Loucy (cell line): ENCODE measurements at regions not wholly inside any gene's neighbourhood (a gene's known extent, or its start where the extent isn't known, plus 50 kb on each side); places are given as distances from the start of the nearest gene placed in this dataset.

Experiments
- H2AFZ ChIP-seq: fragments of 200-600 bp; sonication (generic); 2 replicates; pipeline ENCODE4 v1.6.0; 2016; ENCODE audit warnings: antibody characterized with exemption, mild to moderate bottlenecking, low read length, moderate library complexity
- H3F3A ChIP-seq: fragments of 200-600 bp; 2 replicates; pipeline ENCODE4 v1.6.0; 2016; ENCODE audit warnings: antibody characterized with exemption, low read depth, mild to moderate bottlenecking
- H3K27me3 ChIP-seq: fragments of 200-600 bp; sonication (generic); 2 replicates; pipeline ENCODE4 v1.6.1; 2014; ENCODE audit warnings: low read length, mild to moderate bottlenecking; ENCODE audit not compliant: insufficient read depth, poor library complexity, severe bottlenecking
- H3K36me3 ChIP-seq: fragments of 200-600 bp; sonication (generic); 2 replicates; pipeline ENCODE4 v1.6.1; 2016; ENCODE audit warnings: low read length; ENCODE audit not compliant: insufficient read depth
- H3K4me1 ChIP-seq: fragments of 200-600 bp; sonication (generic); 2 replicates; pipeline ENCODE4 v1.5.1; 2014; ENCODE audit warnings: low read length, mild to moderate bottlenecking; ENCODE audit not compliant: insufficient read depth, poor library complexity, severe bottlenecking
- H3K4me2 ChIP-seq: fragments of 200-600 bp; sonication (generic); 2 replicates; pipeline ENCODE4 v1.6.0; 2014; ENCODE audit warnings: antibody characterized with exemption, low read length, low read depth, mild to moderate bottlenecking; ENCODE audit not compliant: poor library complexity, severe bottlenecking
- H3K4me3 ChIP-seq: fragments of 200-600 bp; sonication (generic); 2 replicates; pipeline ENCODE4 v1.5.1; 2014; ENCODE audit warnings: low read length, mild to moderate bottlenecking, mixed read lengths; ENCODE audit not compliant: poor library complexity, severe bottlenecking
- H3K79me2 ChIP-seq: fragments of 200-600 bp; sonication (generic); 2 replicates; pipeline ENCODE4 v1.6.1; 2014; ENCODE audit warnings: low read length; ENCODE audit not compliant: insufficient read depth
- H3K9ac ChIP-seq: fragments of 200-600 bp; sonication (generic); 2 replicates; pipeline ENCODE4 v1.6.0; 2014; ENCODE audit warnings: mild to moderate bottlenecking, low read depth, low read length, moderate library complexity; ENCODE audit not compliant: poor library complexity, severe bottlenecking
- H3K9me2 ChIP-seq: fragments of 200-600 bp; sonication (generic); replicated peaks from 2 replicates; pipeline ENCODE4 v1.6.1; 2016; ENCODE audit warnings: low read depth, low read length, mixed read lengths
- H3K9me3 ChIP-seq: fragments of 200-600 bp; sonication (generic); 2 replicates; pipeline ENCODE4 v1.6.1; 2014; ENCODE audit warnings: mild to moderate bottlenecking, antibody characterized with exemption, low read length, low read depth; ENCODE audit not compliant: insufficient read depth
- H4K20me1 ChIP-seq: fragments of 200-600 bp; sonication (generic); 2 replicates; pipeline ENCODE4 v1.6.0; 2014; ENCODE audit warnings: antibody characterized with exemption, low read length, mild to moderate bottlenecking; ENCODE audit not compliant: insufficient read depth, poor library complexity, severe bottlenecking
- EZH2phosphoT487 ChIP-seq: fragments of 200-600 bp; IDR thresholded peaks from 2 replicates; pipeline ENCODE4 v1.6.1; 2018; ENCODE audit warnings: antibody characterized with exemption, mild to moderate bottlenecking, moderate library complexity, borderline replicate concordance
- TF ChIP-seq, protein P1 (sequence below): fragments of 200-600 bp; sonication (generic); conservative IDR thresholded peaks from 2 replicates; pipeline ENCODE4 v1.5.1; 2014; ENCODE audit warnings: mild to moderate bottlenecking, antibody characterized with exemption, low read length

DNA sequence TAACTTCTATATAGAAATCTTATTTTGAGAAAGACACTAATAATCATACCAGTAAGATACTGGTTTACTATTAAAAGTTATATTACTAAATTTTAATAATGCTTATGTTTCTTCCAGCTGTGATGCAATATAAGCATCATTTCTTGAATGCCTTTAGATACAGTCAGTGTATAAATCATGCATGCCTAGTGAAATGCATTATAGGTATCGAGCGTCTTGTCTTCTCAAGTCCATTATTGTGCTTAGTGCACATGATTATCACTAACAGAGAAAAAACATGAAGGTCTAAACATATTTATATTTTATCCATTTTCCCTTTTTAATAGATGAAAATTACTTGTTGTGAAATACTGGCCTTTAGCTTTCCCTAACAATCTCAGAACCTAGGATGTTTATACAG lies 1021.5 kb upstream of the AGA start:
- Histone ChIP-seq H3F3A (no peaks in the 10 kb centered on the region), H2AFZ (no peak overlapping the region), H3K9me2 (0 out of 2 replicates have a peak, but pooled peaks cover 3% of the 10 kb centered on the region), H4K20me1 (no peaks in the 10 kb centered on the region), H3K79me2 (no peaks in the 10 kb centered on the region), H3K4me3 (no peak overlapping the region), H3K4me1 (no peaks in the 10 kb centered on the region), H3K9me3 (peaks cover 5% of the 10 kb centered on the region; the same call in 1 of the 2 replicates), H3K9ac (no peak overlapping the region), H3K27me3 (no peaks in the 10 kb centered on the region), H3K36me3 (no peaks in the 10 kb centered on the region), H3K4me2 (no peak overlapping the region)
- TF ChIP-seq, protein P1, sequence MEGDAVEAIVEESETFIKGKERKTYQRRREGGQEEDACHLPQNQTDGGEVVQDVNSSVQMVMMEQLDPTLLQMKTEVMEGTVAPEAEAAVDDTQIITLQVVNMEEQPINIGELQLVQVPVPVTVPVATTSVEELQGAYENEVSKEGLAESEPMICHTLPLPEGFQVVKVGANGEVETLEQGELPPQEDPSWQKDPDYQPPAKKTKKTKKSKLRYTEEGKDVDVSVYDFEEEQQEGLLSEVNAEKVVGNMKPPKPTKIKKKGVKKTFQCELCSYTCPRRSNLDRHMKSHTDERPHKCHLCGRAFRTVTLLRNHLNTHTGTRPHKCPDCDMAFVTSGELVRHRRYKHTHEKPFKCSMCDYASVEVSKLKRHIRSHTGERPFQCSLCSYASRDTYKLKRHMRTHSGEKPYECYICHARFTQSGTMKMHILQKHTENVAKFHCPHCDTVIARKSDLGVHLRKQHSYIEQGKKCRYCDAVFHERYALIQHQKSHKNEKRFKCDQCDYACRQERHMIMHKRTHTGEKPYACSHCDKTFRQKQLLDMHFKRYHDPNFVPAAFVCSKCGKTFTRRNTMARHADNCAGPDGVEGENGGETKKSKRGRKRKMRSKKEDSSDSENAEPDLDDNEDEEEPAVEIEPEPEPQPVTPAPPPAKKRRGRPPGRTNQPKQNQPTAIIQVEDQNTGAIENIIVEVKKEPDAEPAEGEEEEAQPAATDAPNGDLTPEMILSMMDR = no peak
- TF ChIP-seq EZH2phosphoT487 = no peak

DNA sequence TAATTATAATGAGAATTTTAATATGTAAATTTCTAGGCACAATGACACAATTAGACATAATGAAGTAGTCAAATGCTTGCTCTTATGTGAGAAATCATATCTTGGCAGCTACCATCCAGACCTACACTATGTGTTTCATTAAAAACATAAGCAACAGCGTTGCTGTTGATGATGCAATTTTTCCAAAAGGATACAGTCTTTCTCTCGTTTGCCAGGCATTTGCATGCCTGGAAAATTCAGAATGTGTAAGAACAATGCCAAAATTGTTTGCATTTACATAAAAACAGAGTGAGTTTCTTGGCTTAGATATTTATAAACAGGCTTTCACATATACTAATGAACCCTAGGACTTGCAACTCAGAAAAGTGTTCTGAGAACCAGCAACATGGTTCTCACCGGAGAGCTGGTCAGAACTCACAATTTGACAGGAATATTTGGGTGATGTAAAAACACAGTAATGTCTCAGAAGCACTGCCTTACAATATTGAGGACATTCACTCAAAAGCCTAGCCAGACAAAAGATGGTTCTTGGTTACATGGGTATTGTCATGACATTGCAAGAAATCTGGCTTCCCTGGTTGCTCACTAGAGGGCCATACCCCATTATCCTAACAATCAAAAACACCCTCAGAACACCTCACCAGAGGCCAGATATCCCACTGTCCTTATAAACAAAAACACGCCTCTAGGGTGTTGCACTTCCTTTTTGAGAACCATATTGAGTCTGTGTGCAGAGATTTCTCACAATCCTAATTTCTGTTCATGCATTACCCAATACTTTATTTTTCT lies 1029.0 kb upstream of the AGA start:
- H4K20me1 ChIP-seq = no peaks in the 10 kb centered on the region
- no peaks in the 10 kb centered on the region for H3K4me1 ChIP-seq
- H3K9ac ChIP-seq = no peak overlapping the region
- no peaks in the 10 kb centered on the region for H3F3A ChIP-seq
- H3K9me2 ChIP-seq = no peaks in the 10 kb centered on the region
- H3K27me3 ChIP-seq = no peaks in the 10 kb centered on the region
- no peak for TF ChIP-seq EZH2phosphoT487
- TF ChIP-seq, protein P1 = no peak
- no peaks in the 10 kb centered on the region for H3K9me3 ChIP-seq
- no peak overlapping the region for H2AFZ ChIP-seq
- H3K4me2 ChIP-seq = no peak overlapping the region
- no peaks in the 10 kb centered on the region for H3K36me3 ChIP-seq
- H3K79me2 ChIP-seq = no peaks in the 10 kb centered on the region
- H3K4me3 ChIP-seq = no peak overlapping the region

DNA sequence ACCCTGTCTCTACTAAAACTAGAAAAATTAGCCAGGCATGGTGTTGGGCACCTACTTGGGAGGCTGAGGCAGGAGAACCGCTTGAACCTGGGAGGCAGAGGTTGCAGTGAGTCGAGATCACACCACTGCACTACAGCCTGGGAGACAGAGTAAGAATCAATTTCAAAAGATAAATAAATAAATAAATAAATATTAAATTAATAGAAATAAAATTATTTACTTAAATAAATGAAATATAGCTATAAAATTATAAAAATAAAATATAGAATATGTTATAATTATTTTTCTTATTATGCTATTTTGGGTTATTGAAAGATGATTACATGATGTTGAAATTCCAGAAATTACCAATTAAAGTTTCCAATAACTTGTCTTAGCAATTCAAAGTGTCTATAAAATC lies 1029.8 kb upstream of the AGA start:
- no peak overlapping the region for H3K4me3 ChIP-seq
- no peaks in the 10 kb centered on the region for H3K27me3 ChIP-seq
- TF ChIP-seq, protein P1 = no peak
- TF ChIP-seq EZH2phosphoT487 = no peak
- H2AFZ ChIP-seq = no peak overlapping the region
- H3F3A ChIP-seq = no peaks in the 10 kb centered on the region
- no peaks in the 10 kb centered on the region for H3K4me1 ChIP-seq
- no peaks in the 10 kb centered on the region for H3K9me2 ChIP-seq
- no peaks in the 10 kb centered on the region for H3K9me3 ChIP-seq
- no peaks in the 10 kb centered on the region for H3K79me2 ChIP-seq
- no peak overlapping the region for H3K9ac ChIP-seq
- H4K20me1 ChIP-seq = no peaks in the 10 kb centered on the region
- H3K4me2 ChIP-seq = no peak overlapping the region
- H3K36me3 ChIP-seq = no peaks in the 10 kb centered on the region
